DOHH2 (cell line): ENCODE measurements at regions not wholly inside any gene's neighbourhood (a gene's known extent, or its start where the extent isn't known, plus 50 kb on each side); places are given as distances from the start of the nearest gene placed in this dataset.

Experiments used
- H3F3A ChIP-seq: fragments of 200-600 bp; sonication (generic), shearing (Covaris generic); 2 replicates; pipeline ENCODE4 v1.6.0; 2016; ENCODE audit warnings: antibody characterized with exemption, mild to moderate bottlenecking; ENCODE audit not compliant: control insufficient read depth, insufficient read depth
- H3K27ac ChIP-seq: fragments of 200-600 bp; sonication (generic); 2 replicates; pipeline ENCODE4 v1.5.1; 2014; ENCODE audit warnings: low read depth, mild to moderate bottlenecking, low read length, moderate library complexity
- H3K27me3 ChIP-seq: fragments of 200-600 bp; sonication (generic); 2 replicates; pipeline ENCODE4 v1.6.1; 2014; ENCODE audit warnings: mild to moderate bottlenecking, low read length, mixed read lengths; ENCODE audit not compliant: control insufficient read depth
- H3K36me3 ChIP-seq: fragments of 200-600 bp; sonication (generic); 2 replicates; pipeline ENCODE4 v1.6.1; 2014; ENCODE audit warnings: mild to moderate bottlenecking, low read length, moderate library complexity, mixed read lengths; ENCODE audit not compliant: control insufficient read depth
- H3K4me1 ChIP-seq: fragments of 200-600 bp; sonication (generic); 2 replicates; pipeline ENCODE4 v1.6.1; 2014; ENCODE audit warnings: mild to moderate bottlenecking, low read length, mixed read lengths; ENCODE audit not compliant: control insufficient read depth
- H3K4me2 ChIP-seq: fragments of 200-600 bp; sonication (generic); 2 replicates; pipeline ENCODE4 v1.6.0; 2014; ENCODE audit warnings: mild to moderate bottlenecking, low read length, moderate library complexity
- H3K4me3 ChIP-seq: fragments of 200-600 bp; sonication (generic); 2 replicates; pipeline ENCODE4 v1.5.1; 2014; ENCODE audit warnings: mild to moderate bottlenecking, low read length, mixed read lengths
- H3K79me2 ChIP-seq: fragments of 200-600 bp; sonication (generic); 2 replicates; pipeline ENCODE4 v1.6.1; 2014; ENCODE audit warnings: mild to moderate bottlenecking, low read length, mixed read lengths; ENCODE audit not compliant: control insufficient read depth
- H3K9me2 ChIP-seq: fragments of 200-600 bp; sonication (generic); replicated peaks from 2 replicates; pipeline ENCODE4 v1.6.1; 2014; ENCODE audit warnings: mild to moderate bottlenecking, low read length, mixed read lengths; ENCODE audit not compliant: control insufficient read depth
- H3K9me3 ChIP-seq: fragments of 200-600 bp; sonication (generic); 2 replicates; pipeline ENCODE4 v1.6.1; 2014; ENCODE audit warnings: antibody characterized with exemption, low read length, mixed read lengths; ENCODE audit not compliant: control insufficient read depth, insufficient read depth
- H4K20me1 ChIP-seq: fragments of 200-600 bp; sonication (generic); 2 replicates; pipeline ENCODE4 v1.6.0; 2014; ENCODE audit warnings: low read depth, mild to moderate bottlenecking, antibody characterized with exemption, low read length, moderate library complexity; ENCODE audit not compliant: control insufficient read depth, insufficient read depth
- CTCF ChIP-seq: fragments of 200-600 bp; sonication (generic); IDR thresholded peaks from one replicate; pipeline ENCODE4 v1.5.1; 2014; ENCODE audit warnings: antibody characterized with exemption, mild to moderate bottlenecking, low read depth, low read length; ENCODE audit not compliant: poor library complexity, severe bottlenecking
- EZH2phosphoT487 ChIP-seq: fragments of 200-600 bp; sonication (generic); IDR thresholded peaks from 2 replicates; pipeline ENCODE4 v1.6.1; 2017; ENCODE audit warnings: borderline replicate concordance, mild to moderate bottlenecking, antibody characterized with exemption, low read length, moderate library complexity, mixed read lengths

- H3K4me1 ChIP-seq = no peaks in the 10 kb centered on the region
- H3K79me2 ChIP-seq = no peaks in the 10 kb centered on the region
- H3K27me3 ChIP-seq = no peaks in the 10 kb centered on the region
- no peaks in the 10 kb centered on the region for H3K36me3 ChIP-seq
- H3K9me3 ChIP-seq = no peaks in the 10 kb centered on the region
- no peak overlapping the region for H3K4me2 ChIP-seq
- no peak overlapping the region for H3K27ac ChIP-seq
- H3F3A ChIP-seq = no peaks in the 10 kb centered on the region
- H3K9me2 ChIP-seq = no peaks in the 10 kb centered on the region
- no peaks in the 10 kb centered on the region for H4K20me1 ChIP-seq
- TF ChIP-seq EZH2phosphoT487 (no peak), CTCF (no peak)
- H3K4me3 ChIP-seq = no peak overlapping the region
Observed at GRCh38 chr10:44184633-44185314, 200.1 kb downstream of the CXCL12 start.

- no peaks in the 10 kb centered on the region for H3K27me3 ChIP-seq
- H3K79me2 ChIP-seq = no peaks in the 10 kb centered on the region
- H4K20me1 ChIP-seq = no peaks in the 10 kb centered on the region
- no peak overlapping the region for H3K27ac ChIP-seq
- no peaks in the 10 kb centered on the region for H3K9me2 ChIP-seq
- no peaks in the 10 kb centered on the region for H3K36me3 ChIP-seq
- H3K4me2 ChIP-seq = no peak overlapping the region
- TF ChIP-seq CTCF (no peak), EZH2phosphoT487 (no peak)
- no peaks in the 10 kb centered on the region for H3F3A ChIP-seq
- no peak overlapping the region for H3K4me3 ChIP-seq
- H3K9me3 ChIP-seq = no peaks in the 10 kb centered on the region
- no peaks in the 10 kb centered on the region for H3K4me1 ChIP-seq
Observed at GRCh38 chr10:44183667-44184632, 200.9 kb downstream of the CXCL12 start.

- Histone ChIP-seq H3K79me2 (no peaks in the 10 kb centered on the region), H3K27me3 (no peaks in the 10 kb centered on the region), H3K4me2 (no peak overlapping the region), H3K9me2 (no peaks in the 10 kb centered on the region), H3K9me3 (no peaks in the 10 kb centered on the region), H3K4me1 (no peaks in the 10 kb centered on the region), H3K36me3 (no peaks in the 10 kb centered on the region), H4K20me1 (no peaks in the 10 kb centered on the region), H3K27ac (no peak overlapping the region), H3F3A (no peaks in the 10 kb centered on the region), H3K4me3 (no peak overlapping the region)
- TF ChIP-seq EZH2phosphoT487 (no peak), CTCF (no peak)
Observed at GRCh38 chr10:44182909-44183308, 202.0 kb downstream of the CXCL12 start.
